Smooth muscle cell (in vitro differentiated cells): ENCODE measurements at regions not wholly inside any gene's neighbourhood (a gene's known extent, or its start where the extent isn't known, plus 50 kb on each side); places are given as distances from the start of the nearest gene placed in this dataset.

Source experiments
- DNase-seq: peaks from one replicate; lab custom pipeline; 2025; ENCODE audit not compliant: unreplicated experiment; lab: John Stamatoyannopoulos, UW
- H2AFZ ChIP-seq: fragments of 200-600 bp; sonication (generic); 2 replicates; pipeline ENCODE4 v1.6.0; 2016; ENCODE audit warnings: antibody characterized with exemption, low read depth, mild to moderate bottlenecking
- H3F3A ChIP-seq: fragments of 200-600 bp; sonication (generic); 2 replicates; pipeline ENCODE4 v1.6.0; 2017; ENCODE audit warnings: antibody characterized with exemption, low read depth
- H3K27ac ChIP-seq: fragments of 200-600 bp; sonication (generic); 2 replicates; pipeline ENCODE4 v1.5.1; 2016; ENCODE audit warnings: low read depth, mild to moderate bottlenecking
- H3K27me3 ChIP-seq: fragments of 200-600 bp; sonication (generic); 2 replicates; pipeline ENCODE4 v1.6.1; 2016; ENCODE audit warnings: low read depth, mild to moderate bottlenecking
- H3K36me3 ChIP-seq: fragments of 200-600 bp; sonication (generic); 2 replicates; pipeline ENCODE4 v1.5.1; 2016; ENCODE audit warnings: low read depth
- H3K4me1 ChIP-seq: fragments of 200-600 bp; sonication (generic); 2 replicates; pipeline ENCODE4 v1.5.1; 2016; ENCODE audit warnings: low read depth
- H3K4me2 ChIP-seq: fragments of 200-600 bp; sonication (generic); 2 replicates; pipeline ENCODE4 v1.6.0; 2016; ENCODE audit warnings: mild to moderate bottlenecking
- H3K4me3 ChIP-seq: fragments of 200-600 bp; sonication (generic); 2 replicates; pipeline ENCODE4 v1.5.1; 2016; ENCODE audit warnings: mild to moderate bottlenecking
- H3K79me2 ChIP-seq: fragments of 200-600 bp; sonication (generic); 2 replicates; pipeline ENCODE4 v1.6.0; 2016; ENCODE audit warnings: low read depth, mild to moderate bottlenecking
- H3K9ac ChIP-seq: fragments of 200-600 bp; sonication (generic); 2 replicates; pipeline ENCODE4 v1.6.0; 2016; ENCODE audit warnings: low read depth
- H3K9me3 ChIP-seq: fragments of 200-600 bp; sonication (generic); replicated peaks from 2 replicates; pipeline ENCODE4 v1.5.1; 2016; ENCODE audit warnings: low read depth
- H4K20me1 ChIP-seq: fragments of 200-600 bp; sonication (generic); 2 replicates; pipeline ENCODE4 v1.6.0; 2016; ENCODE audit warnings: low read depth
- WGBS: methylation state at CpG from one replicate; pipeline ENCODE4 v1.1.7; 2016; ENCODE audit warnings: low lambda C conversion rate; 5-methylcytosine and 5-hydroxymethylcytosine counted together
- TF ChIP-seq, protein P1 (sequence below): fragments of 200-600 bp; sonication (generic); IDR thresholded peaks from 2 replicates; pipeline ENCODE4 v1.5.1; 2017; ENCODE audit warnings: borderline replicate concordance, mild to moderate bottlenecking, antibody characterized with exemption; ENCODE audit not compliant: insufficient read depth, poor library complexity, severe bottlenecking

DNA sequence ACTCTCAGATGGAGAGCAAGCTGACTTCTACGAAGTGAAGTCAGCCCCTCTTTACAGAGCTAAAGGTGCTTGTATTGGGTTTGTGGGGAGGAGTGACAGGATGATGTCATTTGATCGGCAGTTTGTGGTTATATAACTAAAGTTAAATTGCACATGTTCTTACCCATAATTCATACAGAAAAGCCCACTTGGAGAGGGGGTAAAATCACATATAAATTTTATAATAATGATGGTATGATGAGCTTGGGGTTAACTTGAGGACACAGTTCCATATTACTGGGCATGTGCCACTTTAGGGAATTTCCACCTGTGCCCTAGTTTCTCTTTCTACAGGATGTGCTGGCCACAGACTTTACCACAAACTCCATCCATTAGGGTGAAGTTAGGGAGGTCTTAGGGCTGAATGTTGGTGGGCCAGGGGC lies 1178.6 kb upstream of the CDH9 start:
- no peak overlapping the region for H3K4me3 ChIP-seq
- no peak for DNase-seq
- H3K4me1 ChIP-seq, result no peaks in the 10 kb centered on the region
- H3K36me3 ChIP-seq, result no peaks in the 10 kb centered on the region
- H3K27ac ChIP-seq, result no peak overlapping the region
- no peaks in the 10 kb centered on the region for H3F3A ChIP-seq
- H3K9ac ChIP-seq, result no peak overlapping the region
- no peaks in the 10 kb centered on the region for H3K79me2 ChIP-seq
- no peaks in the 10 kb centered on the region for H4K20me1 ChIP-seq
- no peak overlapping the region for H2AFZ ChIP-seq
- no peaks in the 10 kb centered on the region for H3K27me3 ChIP-seq
- no peak overlapping the region for H3K4me2 ChIP-seq
- TF ChIP-seq, protein P1, sequence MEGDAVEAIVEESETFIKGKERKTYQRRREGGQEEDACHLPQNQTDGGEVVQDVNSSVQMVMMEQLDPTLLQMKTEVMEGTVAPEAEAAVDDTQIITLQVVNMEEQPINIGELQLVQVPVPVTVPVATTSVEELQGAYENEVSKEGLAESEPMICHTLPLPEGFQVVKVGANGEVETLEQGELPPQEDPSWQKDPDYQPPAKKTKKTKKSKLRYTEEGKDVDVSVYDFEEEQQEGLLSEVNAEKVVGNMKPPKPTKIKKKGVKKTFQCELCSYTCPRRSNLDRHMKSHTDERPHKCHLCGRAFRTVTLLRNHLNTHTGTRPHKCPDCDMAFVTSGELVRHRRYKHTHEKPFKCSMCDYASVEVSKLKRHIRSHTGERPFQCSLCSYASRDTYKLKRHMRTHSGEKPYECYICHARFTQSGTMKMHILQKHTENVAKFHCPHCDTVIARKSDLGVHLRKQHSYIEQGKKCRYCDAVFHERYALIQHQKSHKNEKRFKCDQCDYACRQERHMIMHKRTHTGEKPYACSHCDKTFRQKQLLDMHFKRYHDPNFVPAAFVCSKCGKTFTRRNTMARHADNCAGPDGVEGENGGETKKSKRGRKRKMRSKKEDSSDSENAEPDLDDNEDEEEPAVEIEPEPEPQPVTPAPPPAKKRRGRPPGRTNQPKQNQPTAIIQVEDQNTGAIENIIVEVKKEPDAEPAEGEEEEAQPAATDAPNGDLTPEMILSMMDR, result no peak
- WGBS, result 95% methylated on average over 2 of the region's 2 CpGs
- no peaks in the 10 kb centered on the region for H3K9me3 ChIP-seq

- no peak for DNase-seq
- Histone ChIP-seq H3K4me2 (no peak overlapping the region), H3K4me3 (no peak overlapping the region), H3K27me3 (no peaks in the 10 kb centered on the region), H3F3A (no peaks in the 10 kb centered on the region), H3K4me1 (no peaks in the 10 kb centered on the region), H3K79me2 (no peaks in the 10 kb centered on the region), H3K36me3 (no peaks in the 10 kb centered on the region), H3K9me3 (no peaks in the 10 kb centered on the region), H4K20me1 (no peaks in the 10 kb centered on the region), H2AFZ (no peak overlapping the region), H3K9ac (no peak overlapping the region), H3K27ac (no peak overlapping the region)
- TF ChIP-seq, protein P1, result no peak
Measured at GRCh38 chr5:28215091-28215490, 1176.7 kb upstream of the CDH9 start.

GRCh38 chr5:28214292-28214691 lies 1175.9 kb upstream of the CDH9 start:
- WGBS, result 84% methylated on average over 3 of the region's 3 CpGs
- no peak overlapping the region for H3K27ac ChIP-seq
- H3K4me2 ChIP-seq, result no peak overlapping the region
- no peak for DNase-seq
- no peaks in the 10 kb centered on the region for H3K9me3 ChIP-seq
- no peak overlapping the region for H2AFZ ChIP-seq
- H3F3A ChIP-seq, result no peaks in the 10 kb centered on the region
- TF ChIP-seq, protein P1, result no peak
- H3K36me3 ChIP-seq, result no peaks in the 10 kb centered on the region
- H3K4me1 ChIP-seq, result no peaks in the 10 kb centered on the region
- H4K20me1 ChIP-seq, result no peaks in the 10 kb centered on the region
- no peak overlapping the region for H3K4me3 ChIP-seq
- H3K9ac ChIP-seq, result no peak overlapping the region
- H3K79me2 ChIP-seq, result no peaks in the 10 kb centered on the region
- H3K27me3 ChIP-seq, result no peaks in the 10 kb centered on the region

GRCh38 chr5:28208356-28208755 lies 1170.0 kb upstream of the CDH9 start:
- H3K4me1 ChIP-seq, result no peaks in the 10 kb centered on the region
- no peaks in the 10 kb centered on the region for H3K79me2 ChIP-seq
- no peaks in the 10 kb centered on the region for H3F3A ChIP-seq
- TF ChIP-seq, protein P1, result no peak
- WGBS, result 92% methylated on average over 1 of the region's 1 CpG
- H3K36me3 ChIP-seq, result no peaks in the 10 kb centered on the region
- no peak overlapping the region for H3K4me2 ChIP-seq
- no peaks in the 10 kb centered on the region for H4K20me1 ChIP-seq
- H3K9me3 ChIP-seq, result no peaks in the 10 kb centered on the region
- no peak overlapping the region for H3K9ac ChIP-seq
- no peaks in the 10 kb centered on the region for H3K27me3 ChIP-seq
- no peak for DNase-seq
- no peak overlapping the region for H2AFZ ChIP-seq
- no peak overlapping the region for H3K4me3 ChIP-seq
- H3K27ac ChIP-seq, result no peak overlapping the region
